ENCODE measurements at regions not wholly inside any gene's neighbourhood (a gene's known extent, or its start where the extent isn't known, plus 50 kb on each side); places are given as distances from the start of the nearest gene placed in this dataset.

GRCh38 chr1:221431961-221432360, 309.9 kb downstream of the DUSP10 start:
- DNase-seq (no peak), ATAC-seq (no peak)
- H3K27me3 Mint-ChIP-seq (ENCODE audit: low read depth), result peaks cover 2% of the 10 kb centered on the region

GRCh38 chr1:221435504-221435904, 306.4 kb downstream of the DUSP10 start:
- DNase-seq (no peak), ATAC-seq (no peak)
- H3K4me1 Mint-ChIP-seq (ENCODE audit: low read depth), result peaks cover 28% of the 10 kb centered on the region
- H3K4me3 Mint-ChIP-seq, result no peak overlapping the region
- no peaks in the 10 kb centered on the region for H3K36me3 Mint-ChIP-seq (ENCODE audit: insufficient read depth)
- no peaks in the 10 kb centered on the region for H3K9me3 Mint-ChIP-seq
- peaks cover 2% of the 10 kb centered on the region for H3K27me3 Mint-ChIP-seq (ENCODE audit: low read depth)

More at GRCh38 chr1:221431961-221432360, 309.9 kb downstream of the DUSP10 start:
- Mint-ChIP-seq H3K4me3 (no peak overlapping the region), H3K9me3 (peaks cover 3% of the 10 kb centered on the region), H3K4me1 (ENCODE audit: low read depth) (peaks cover 6% of the 10 kb centered on the region), H3K36me3 (ENCODE audit: insufficient read depth) (no peaks in the 10 kb centered on the region)

GRCh38 chr1:221437171-221437570, 304.7 kb downstream of the DUSP10 start:
- H3K27me3 Mint-ChIP-seq (ENCODE audit: low read depth), result peaks cover 3% of the 10 kb centered on the region

GRCh38 chr1:221437926-221438325, 304.0 kb downstream of the DUSP10 start:
- DNase-seq (no peak), ATAC-seq (no peak)
- Mint-ChIP-seq H3K4me3 (no peak overlapping the region), H3K36me3 (ENCODE audit: insufficient read depth) (no peaks in the 10 kb centered on the region), H3K9me3 (no peaks in the 10 kb centered on the region), H3K27me3 (ENCODE audit: low read depth) (peaks cover 3% of the 10 kb centered on the region), H3K4me1 (ENCODE audit: low read depth) (peaks cover 33% of the 10 kb centered on the region)

More at GRCh38 chr1:221437171-221437570, 304.7 kb downstream of the DUSP10 start:
- Mint-ChIP-seq H3K4me1 (ENCODE audit: low read depth) (peaks cover 33% of the 10 kb centered on the region), H3K9me3 (no peaks in the 10 kb centered on the region), H3K36me3 (ENCODE audit: insufficient read depth) (no peaks in the 10 kb centered on the region), H3K4me3 (no peak overlapping the region)
- ATAC-seq (no peak), DNase-seq (no peak)

- DNase-seq (peak; percentile 38), ATAC-seq (peak; percentile 88 to 91)
- Mint-ChIP-seq H3K4me3 (peak overlapping the region; percentile 25), H3K27me3 (ENCODE audit: low read depth) (peaks cover 6% of the 10 kb centered on the region), H3K36me3 (ENCODE audit: insufficient read depth) (no peaks in the 10 kb centered on the region), H3K9me3 (no peaks in the 10 kb centered on the region), H3K4me1 (ENCODE audit: low read depth) (peaks cover 33% of the 10 kb centered on the region)
Observed at GRCh38 chr1:221439008-221439746, 302.7 kb downstream of the DUSP10 start.

GRCh38 chr1:221439747-221440501, 302.0 kb downstream of the DUSP10 start:
- DNase-seq (peak; percentile 12), ATAC-seq (peak; percentile 72 to 76)
- Mint-ChIP-seq H3K36me3 (ENCODE audit: insufficient read depth) (no peaks in the 10 kb centered on the region), H3K9me3 (no peaks in the 10 kb centered on the region), H3K4me1 (ENCODE audit: low read depth) (peaks cover 32% of the 10 kb centered on the region), H3K4me3 (no peak overlapping the region), H3K27me3 (ENCODE audit: low read depth) (peaks cover 6% of the 10 kb centered on the region)

GRCh38 chr1:221440658-221441057, 301.2 kb downstream of the DUSP10 start:
- peaks cover 27% of the 10 kb centered on the region for H3K4me1 Mint-ChIP-seq (ENCODE audit: low read depth)
- ATAC-seq, result no peak
- no peaks in the 10 kb centered on the region for H3K36me3 Mint-ChIP-seq (ENCODE audit: insufficient read depth)
- no peak for DNase-seq
- H3K9me3 Mint-ChIP-seq, result no peaks in the 10 kb centered on the region
- peaks cover 6% of the 10 kb centered on the region for H3K27me3 Mint-ChIP-seq (ENCODE audit: low read depth)
- no peak overlapping the region for H3K4me3 Mint-ChIP-seq

- Mint-ChIP-seq H3K27me3 (ENCODE audit: low read depth) (peaks cover 6% of the 10 kb centered on the region), H3K9me3 (no peaks in the 10 kb centered on the region), H3K4me1 (ENCODE audit: low read depth) (peaks cover 27% of the 10 kb centered on the region), H3K4me3 (no peak overlapping the region), H3K36me3 (ENCODE audit: insufficient read depth) (no peaks in the 10 kb centered on the region)
- ATAC-seq, result no peak
- DNase-seq, result no peak
Observed at GRCh38 chr1:221442056-221442455, 299.8 kb downstream of the DUSP10 start.

- no peak overlapping the region for H3K4me3 Mint-ChIP-seq
- peaks cover 18% of the 10 kb centered on the region for H3K4me1 Mint-ChIP-seq (ENCODE audit: low read depth)
- peaks cover 10% of the 10 kb centered on the region for H3K27me3 Mint-ChIP-seq (ENCODE audit: low read depth)
- H3K36me3 Mint-ChIP-seq (ENCODE audit: insufficient read depth), result no peaks in the 10 kb centered on the region
- H3K9me3 Mint-ChIP-seq, result no peaks in the 10 kb centered on the region
- ATAC-seq (no peak), DNase-seq (no peak)
Observed at GRCh38 chr1:221444346-221444745, 297.5 kb downstream of the DUSP10 start.

- Mint-ChIP-seq H3K9me3 (no peaks in the 10 kb centered on the region), H3K4me1 (ENCODE audit: low read depth) (peaks cover 11% of the 10 kb centered on the region), H3K4me3 (no peak overlapping the region), H3K27me3 (ENCODE audit: low read depth) (peaks cover 14% of the 10 kb centered on the region), H3K36me3 (ENCODE audit: insufficient read depth) (no peaks in the 10 kb centered on the region)
- DNase-seq (no peak), ATAC-seq (no peak)
Observed at GRCh38 chr1:221448585-221449175, 293.2 kb downstream of the DUSP10 start.

GRCh38 chr1:221449194-221449593, 292.7 kb downstream of the DUSP10 start:
- Mint-ChIP-seq H3K9me3 (no peaks in the 10 kb centered on the region), H3K27me3 (ENCODE audit: low read depth) (peaks cover 13% of the 10 kb centered on the region), H3K36me3 (ENCODE audit: insufficient read depth) (no peaks in the 10 kb centered on the region), H3K4me3 (no peak overlapping the region), H3K4me1 (ENCODE audit: low read depth) (peaks cover 11% of the 10 kb centered on the region)
- DNase-seq (no peak), ATAC-seq (no peak)

- ATAC-seq, result peak; percentile 95 to 97
- no peak overlapping the region for H3K4me3 Mint-ChIP-seq
- no peak for DNase-seq
- peaks cover 11% of the 10 kb centered on the region for H3K4me1 Mint-ChIP-seq (ENCODE audit: low read depth)
- H3K9me3 Mint-ChIP-seq, result no peaks in the 10 kb centered on the region
- H3K27me3 Mint-ChIP-seq (ENCODE audit: low read depth), result peaks cover 13% of the 10 kb centered on the region
- no peaks in the 10 kb centered on the region for H3K36me3 Mint-ChIP-seq (ENCODE audit: insufficient read depth)
Observed at GRCh38 chr1:221449801-221450470, 292.0 kb downstream of the DUSP10 start.

GRCh38 chr1:221451741-221452140, 290.1 kb downstream of the DUSP10 start:
- peaks cover 13% of the 10 kb centered on the region for H3K27me3 Mint-ChIP-seq (ENCODE audit: low read depth)
- DNase-seq (no peak), ATAC-seq (no peak)
- no peak overlapping the region for H3K4me3 Mint-ChIP-seq
- no peaks in the 10 kb centered on the region for H3K9me3 Mint-ChIP-seq
- peaks cover 11% of the 10 kb centered on the region for H3K4me1 Mint-ChIP-seq (ENCODE audit: low read depth)
- H3K36me3 Mint-ChIP-seq (ENCODE audit: insufficient read depth), result no peaks in the 10 kb centered on the region

GRCh38 chr1:221454096-221454495, 287.8 kb downstream of the DUSP10 start:
- Mint-ChIP-seq H3K4me1 (ENCODE audit: low read depth) (peaks cover 11% of the 10 kb centered on the region), H3K36me3 (ENCODE audit: insufficient read depth) (no peaks in the 10 kb centered on the region), H3K4me3 (no peak overlapping the region), H3K27me3 (ENCODE audit: low read depth) (peaks cover 16% of the 10 kb centered on the region), H3K9me3 (no peaks in the 10 kb centered on the region)
- no peak for DNase-seq
- ATAC-seq, result no peak
